Stimulated activated CD8-positive, alpha-beta memory T cell treated with anti-CD3 and anti-CD28 coated beads, Interleukin-4, amount 100 ng/mL, for 4 hours (primary cell): ENCODE measurements at regions not wholly inside any gene's neighbourhood (a gene's known extent, or its start where the extent isn't known, plus 50 kb on each side); places are given as distances from the start of the nearest gene placed in this dataset.
"Not testable (repeated sequence)": the region's sequence is repeated elsewhere in the genome, so short reads cannot be mapped to it uniquely, and the experiment has no call there.

Experiments
- DNase-seq, 2 donors: peaks; one replicate each; pipeline ENCODE4 v3.0.0-alpha.2; 2020; ENCODE audit warnings: low read depth in 2 of 2, low spot score in 1 of 2

- no peak for DNase-seq
Observed at GRCh38 chr15:31178705-31179104, 77.2 kb upstream of the TRPM1 start.

- no peak for DNase-seq
Observed at GRCh38 chr15:31179693-31180092, 78.2 kb upstream of the TRPM1 start.

GRCh38 chr15:31193291-31193690 lies 91.8 kb upstream of the TRPM1 start:
- no peak for DNase-seq

- DNase-seq = no peak
Observed at GRCh38 chr15:31195871-31196270, 94.3 kb upstream of the TRPM1 start.

DNA sequence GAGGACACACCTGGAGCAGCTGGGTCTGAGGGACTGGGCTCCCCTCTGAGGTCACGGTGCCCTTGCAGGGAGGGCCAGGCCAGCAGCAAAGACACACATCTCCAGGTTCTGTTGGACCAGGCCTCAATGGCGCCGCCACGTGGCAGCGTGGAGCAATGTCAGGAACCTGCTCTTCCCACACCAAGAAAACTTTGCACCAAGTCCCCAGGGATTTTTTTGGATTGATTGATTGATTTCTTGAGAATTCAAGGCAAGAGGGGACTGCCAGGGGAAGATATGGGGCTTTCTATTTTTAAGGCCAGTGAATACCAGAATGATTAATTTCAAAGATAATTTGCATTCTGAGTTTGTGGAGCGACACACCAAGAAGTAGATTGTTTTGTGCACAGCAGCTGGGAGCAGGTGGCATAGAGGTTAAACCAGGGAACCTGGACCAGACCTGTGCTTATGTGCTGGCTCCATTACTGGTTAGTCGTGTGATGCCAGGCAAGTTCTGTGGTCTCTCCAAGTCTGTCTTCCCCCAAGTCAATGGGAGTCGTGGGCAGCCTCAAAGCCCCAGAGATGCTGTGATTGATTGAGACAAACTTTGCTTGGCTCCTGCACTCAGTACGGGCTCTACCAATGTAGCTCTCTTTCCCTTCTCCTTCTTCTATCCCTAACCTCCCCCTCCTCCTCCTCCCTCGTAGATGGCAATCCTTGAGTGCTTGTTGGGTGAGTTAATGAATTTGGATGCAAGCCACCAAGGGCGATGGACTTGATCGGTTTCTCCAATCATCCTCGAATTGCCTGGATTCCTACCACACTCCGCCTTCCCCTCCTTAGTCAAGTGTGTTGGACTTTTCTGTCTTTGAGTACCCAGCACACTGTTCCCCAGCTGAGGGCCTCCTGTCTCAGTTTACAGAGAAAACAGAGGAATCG lies 96.2 kb upstream of the TRPM1 start:
- no peak for DNase-seq

DNA sequence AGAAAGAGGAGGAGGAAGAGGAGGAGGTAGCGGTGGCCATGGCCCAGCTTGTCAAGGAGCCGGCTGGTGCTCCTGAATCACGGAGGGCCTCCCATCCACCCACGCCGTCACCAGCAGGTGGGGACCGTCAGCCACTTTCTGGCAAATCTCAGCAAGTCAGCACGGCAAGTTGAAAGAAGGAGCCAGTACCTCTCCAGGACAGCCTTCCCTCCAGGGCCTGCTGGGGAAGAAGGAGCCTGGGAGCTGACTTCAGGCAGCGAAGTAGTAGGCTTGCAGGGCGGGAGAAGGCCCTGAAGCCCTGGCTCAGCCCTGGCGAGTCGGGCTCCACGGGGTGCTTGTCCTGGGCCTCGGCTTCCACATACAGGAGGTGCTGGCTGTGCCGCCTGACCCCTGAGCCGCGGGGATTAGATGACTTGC lies 99.2 kb upstream of the TRPM1 start:
- peak; percentile 45 to 48 for DNase-seq

DNA sequence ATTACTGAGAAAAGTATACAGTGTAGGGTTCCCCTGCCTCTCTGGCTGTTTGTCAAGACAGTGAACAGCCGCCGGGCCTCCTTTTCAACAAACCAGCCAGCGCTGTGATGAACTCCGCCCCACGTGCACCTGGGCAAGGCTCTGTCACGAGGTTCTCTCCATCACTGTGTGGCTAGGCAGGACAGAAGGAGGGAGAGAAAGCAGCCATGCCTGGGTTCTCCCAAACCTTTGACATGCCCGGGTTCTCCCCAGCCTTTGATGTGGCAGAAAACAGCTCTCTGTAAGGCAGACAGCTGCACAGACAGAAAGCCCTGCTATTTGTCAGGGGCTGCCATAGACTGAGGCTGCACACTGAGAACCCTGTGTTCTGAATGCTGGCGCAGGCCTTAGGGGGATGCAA lies 101.4 kb upstream of the TRPM1 start:
- DNase-seq = no peak

DNA sequence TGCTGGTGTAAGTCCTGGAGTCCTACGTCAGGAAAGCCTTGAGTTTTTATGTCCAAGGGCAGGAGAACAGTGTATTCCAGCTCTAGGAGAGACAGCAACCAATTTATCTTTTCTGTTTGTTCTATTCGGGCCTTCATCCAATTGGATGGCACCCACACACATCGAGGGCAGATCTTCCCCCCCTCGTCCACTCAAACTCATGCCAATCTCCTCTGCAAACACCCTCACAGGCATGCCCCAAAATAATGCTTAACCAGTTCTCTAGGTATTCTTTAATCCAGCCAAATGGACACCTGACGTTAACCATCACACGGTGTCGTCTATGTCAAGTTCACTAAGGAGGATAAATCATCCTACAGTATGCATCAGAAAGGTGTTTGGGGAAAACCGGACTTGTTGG lies 102.5 kb upstream of the TRPM1 start:
- DNase-seq = no peak

GRCh38 chr15:31206386-31207181 lies 105.1 kb upstream of the TRPM1 start:
- DNase-seq = no peak

- no peak for DNase-seq
Observed at GRCh38 chr15:31207246-31207645, 105.7 kb upstream of the TRPM1 start.

DNA sequence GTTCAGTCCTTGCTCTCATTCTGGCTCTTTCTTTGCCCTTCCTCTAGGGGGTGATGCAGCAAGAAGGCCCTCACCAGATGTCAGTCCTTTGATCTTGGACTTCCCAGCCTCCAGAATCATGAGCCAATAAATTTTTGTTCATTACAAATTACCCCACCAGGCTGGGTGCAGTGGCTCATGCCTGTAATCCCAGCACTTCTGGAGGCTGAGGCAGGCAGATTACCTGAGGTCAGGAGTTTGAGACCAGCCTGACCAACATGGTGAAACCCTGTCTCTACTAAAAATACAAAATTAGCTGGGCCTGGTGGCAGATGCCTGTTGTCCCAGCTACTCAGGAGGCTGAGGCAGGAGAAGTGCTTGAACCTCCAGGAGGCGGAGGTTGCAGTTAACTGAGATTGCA lies 106.3 kb upstream of the TRPM1 start:
- not testable (repeated sequence) for DNase-seq

- DNase-seq = no peak
Observed at GRCh38 chr15:31208817-31209216, 107.3 kb upstream of the TRPM1 start.

DNA sequence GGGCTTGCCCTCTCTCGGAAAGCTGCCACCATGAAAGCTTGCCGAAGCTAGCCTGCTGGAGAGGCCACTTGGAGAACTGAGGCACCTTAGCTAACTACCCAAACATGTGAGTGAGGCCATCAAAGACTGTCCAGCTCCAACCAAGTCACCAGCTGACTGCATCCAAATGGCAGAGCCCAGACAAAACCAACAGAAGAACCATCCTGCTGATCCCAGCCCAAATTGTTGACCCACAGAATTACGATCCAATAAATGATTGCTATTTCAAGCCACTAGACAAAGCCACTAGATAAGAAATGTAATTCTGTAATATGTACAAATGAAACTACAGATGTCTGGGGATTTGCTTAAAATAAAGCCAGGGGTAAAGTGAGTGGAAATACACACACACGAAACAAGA lies 109.8 kb upstream of the TRPM1 start:
- no peak for DNase-seq

- DNase-seq = no peak
Observed at GRCh38 chr15:31212326-31213080, 111.0 kb upstream of the TRPM1 start.

DNA sequence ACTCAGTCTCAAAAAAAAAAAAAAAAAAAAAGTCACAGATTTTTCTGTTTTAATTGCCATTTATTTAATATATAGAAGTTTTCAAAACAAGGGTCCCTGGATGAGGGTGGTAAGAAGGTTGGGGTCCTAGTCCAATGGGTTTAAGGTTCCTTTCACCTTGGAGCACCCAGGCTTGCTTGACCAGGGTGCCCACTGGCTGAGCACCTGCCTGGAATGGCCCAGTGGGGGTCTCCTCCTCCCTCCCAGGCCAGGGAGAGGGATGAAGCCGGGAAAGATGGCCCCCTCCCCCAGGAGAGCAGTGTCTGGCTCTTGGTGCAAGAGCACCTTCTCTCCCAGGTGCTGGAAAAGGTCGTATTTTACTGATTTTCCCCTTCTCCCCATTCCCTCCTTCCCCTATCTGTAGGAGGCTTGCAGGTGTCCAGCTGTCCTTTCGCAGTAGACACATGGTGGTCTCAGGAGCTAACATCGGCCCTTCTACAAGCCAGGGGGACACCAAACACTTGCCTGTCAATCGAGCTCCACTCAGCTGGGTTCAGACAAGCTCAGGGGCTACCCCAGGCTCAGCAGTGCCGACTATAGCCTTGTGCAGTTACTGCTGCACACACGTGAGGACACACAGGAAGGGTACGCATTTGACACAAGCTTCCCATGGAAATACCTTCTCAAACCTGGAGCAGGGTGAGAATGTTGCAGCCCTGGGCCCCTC lies 112.3 kb upstream of the KLF13 start:
- DNase-seq = no peak

GRCh38 chr15:31214864-31215489 lies 111.7 kb upstream of the KLF13 start:
- DNase-seq = no peak

GRCh38 chr15:31215490-31216214 lies 111.0 kb upstream of the KLF13 start:
- peak; percentile 65 to 66 for DNase-seq

DNA sequence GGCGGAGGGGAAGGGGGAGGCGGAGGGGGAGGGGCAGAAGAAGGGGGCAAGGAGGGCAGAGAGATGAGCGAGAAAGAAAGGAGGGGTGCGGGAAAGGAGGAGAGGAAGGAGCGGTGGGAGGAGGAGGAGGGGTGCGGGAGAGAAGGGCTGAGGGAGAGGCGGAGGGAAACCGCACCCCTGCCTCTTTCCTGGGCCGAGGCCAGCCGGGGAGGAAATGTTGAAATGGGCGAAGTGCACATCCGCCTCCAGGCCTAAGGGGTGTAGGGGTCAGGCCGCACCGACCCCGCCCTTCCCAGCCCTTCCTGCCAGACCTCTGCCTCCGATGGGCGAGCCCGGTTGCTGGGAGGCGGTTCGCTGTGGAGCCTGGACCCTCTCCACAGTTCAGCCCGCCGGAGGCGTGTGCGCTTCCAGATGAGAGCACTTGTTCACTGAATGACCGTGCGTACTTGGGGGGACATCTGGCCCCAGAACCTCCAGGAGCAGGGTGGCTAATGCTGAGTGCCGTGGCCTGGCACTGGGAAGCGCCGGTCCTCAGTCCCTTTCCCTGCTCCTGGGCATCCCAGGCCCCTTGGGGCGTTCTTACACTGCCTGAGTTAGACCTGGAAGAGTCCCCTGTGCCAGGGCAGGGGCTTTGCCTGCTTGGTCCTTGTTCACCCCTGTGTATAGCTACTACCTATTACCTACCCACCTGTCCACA lies 110.3 kb upstream of the KLF13 start:
- DNase-seq = peak in 1 of 2 donors; percentile 27

GRCh38 chr15:31217067-31217466 lies 109.6 kb upstream of the KLF13 start:
- no peak for DNase-seq
